Ascending aorta (tissue), 2 donors: ENCODE measurements at regions not wholly inside any gene's neighbourhood (a gene's known extent, or its start where the extent isn't known, plus 50 kb on each side); places are given as distances from the start of the nearest gene placed in this dataset.

Experiments
- DNase-seq, 2 donors: peaks; one replicate each; pipeline ENCODE4 v3.0.0-alpha.2; 2019; ENCODE audit warnings: low spot score in 2 of 2
- H3K27ac ChIP-seq, 2 donors: fragments of 200-600 bp; sonication (generic); one replicate each; pipeline ENCODE4 v1.5.1; 2016 to 2017; ENCODE audit warnings: mild to moderate bottlenecking in 1 of 2
- H3K27me3 ChIP-seq: fragments of 200-600 bp; sonication (generic); one replicate; pipeline ENCODE4 v1.5.1; 2017
- H3K36me3 ChIP-seq, 2 donors: fragments of 200-600 bp; sonication (generic); one replicate each; pipeline ENCODE4 v1.5.1; 2016
- H3K4me1 ChIP-seq, 2 donors: fragments of 200-600 bp; sonication (generic); one replicate each; pipeline ENCODE4 v1.5.1; 2016 to 2017; ENCODE audit warnings: mild to moderate bottlenecking in 1 of 2
- H3K4me3 ChIP-seq, 2 donors: fragments of 200-600 bp; sonication (generic); one replicate each; pipeline ENCODE4 v1.5.1; 2016 to 2017; ENCODE audit warnings: mild to moderate bottlenecking in 1 of 2
- H3K9me3 ChIP-seq, 2 donors: fragments of 200-600 bp; sonication (generic); one replicate each; pipeline ENCODE4 v1.5.1; 2016
- intact Hi-C: fragments of 100-400 bp; cut with DNase I; formaldehyde crosslinking; loops from one replicate; pipeline ENCODE4 v1.15.1; 2023
- TF ChIP-seq, protein P1 (sequence below), 3 experiments: fragments of 200-600 bp in 2 of 3; fragments of 450-650 bp in 1 of 3; sonication (generic) in 2 of 3; IDR thresholded peaks; one replicate each; pipeline ENCODE4 v1.5.1; 2016 to 2019; ENCODE audit warnings: antibody characterized with exemption in 3 of 3, mild to moderate bottlenecking in 1 of 3, moderate library complexity in 1 of 3

- H3K9me3 ChIP-seq, result no peaks in the 10 kb centered on the region
- H3K4me1 ChIP-seq, result no peaks in the 10 kb centered on the region
- H3K27ac ChIP-seq, result no peak overlapping the region
- intact Hi-C loops, result no loop called here
- TF ChIP-seq, protein P1, sequence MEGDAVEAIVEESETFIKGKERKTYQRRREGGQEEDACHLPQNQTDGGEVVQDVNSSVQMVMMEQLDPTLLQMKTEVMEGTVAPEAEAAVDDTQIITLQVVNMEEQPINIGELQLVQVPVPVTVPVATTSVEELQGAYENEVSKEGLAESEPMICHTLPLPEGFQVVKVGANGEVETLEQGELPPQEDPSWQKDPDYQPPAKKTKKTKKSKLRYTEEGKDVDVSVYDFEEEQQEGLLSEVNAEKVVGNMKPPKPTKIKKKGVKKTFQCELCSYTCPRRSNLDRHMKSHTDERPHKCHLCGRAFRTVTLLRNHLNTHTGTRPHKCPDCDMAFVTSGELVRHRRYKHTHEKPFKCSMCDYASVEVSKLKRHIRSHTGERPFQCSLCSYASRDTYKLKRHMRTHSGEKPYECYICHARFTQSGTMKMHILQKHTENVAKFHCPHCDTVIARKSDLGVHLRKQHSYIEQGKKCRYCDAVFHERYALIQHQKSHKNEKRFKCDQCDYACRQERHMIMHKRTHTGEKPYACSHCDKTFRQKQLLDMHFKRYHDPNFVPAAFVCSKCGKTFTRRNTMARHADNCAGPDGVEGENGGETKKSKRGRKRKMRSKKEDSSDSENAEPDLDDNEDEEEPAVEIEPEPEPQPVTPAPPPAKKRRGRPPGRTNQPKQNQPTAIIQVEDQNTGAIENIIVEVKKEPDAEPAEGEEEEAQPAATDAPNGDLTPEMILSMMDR (IDR thresholded peaks at IDR 0.05), result no peak
- DNase-seq, result no peak
- no peaks in the 10 kb centered on the region for H3K36me3 ChIP-seq
- H3K27me3 ChIP-seq, result no peaks in the 10 kb centered on the region
- no peak overlapping the region for H3K4me3 ChIP-seq
These were observed 557.5 kb downstream of the CAAP1 start for GRCh38 chr9:26335116-26335515.

DNA sequence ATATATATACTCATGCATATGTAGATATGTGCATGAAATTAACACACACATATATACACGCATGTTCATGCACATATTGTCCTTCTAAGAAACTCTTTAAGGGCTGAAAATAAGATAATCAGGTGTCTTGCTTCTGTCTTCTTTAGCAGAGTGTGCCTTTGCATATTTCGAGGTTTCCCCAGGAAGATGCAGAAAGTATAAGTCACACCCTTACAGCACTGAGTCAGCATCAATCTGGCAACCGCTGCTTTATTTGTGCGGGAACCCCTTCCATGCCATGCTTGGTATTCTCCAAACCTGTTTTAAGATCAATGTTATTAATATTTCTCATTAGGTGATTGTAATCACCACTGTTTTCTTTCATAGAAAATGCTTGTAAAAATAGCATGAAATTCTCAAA is 557.9 kb downstream of the CAAP1 start:
- H3K4me3 ChIP-seq, result no peak overlapping the region
- H3K27me3 ChIP-seq, result no peaks in the 10 kb centered on the region
- H3K27ac ChIP-seq, result no peak overlapping the region
- no peaks in the 10 kb centered on the region for H3K9me3 ChIP-seq
- no peaks in the 10 kb centered on the region for H3K4me1 ChIP-seq
- intact Hi-C loops, result no loop called here
- TF ChIP-seq, protein P1 (IDR thresholded peaks at IDR 0.05), result no peak
- DNase-seq, result no peak
- H3K36me3 ChIP-seq, result no peaks in the 10 kb centered on the region

GRCh38 chr9:26331223-26331622 is 561.4 kb downstream of the CAAP1 start:
- H3K36me3 ChIP-seq, result no peaks in the 10 kb centered on the region
- intact Hi-C loops, result no loop called here
- no peaks in the 10 kb centered on the region for H3K9me3 ChIP-seq
- H3K4me3 ChIP-seq, result no peak overlapping the region
- no peak overlapping the region for H3K27ac ChIP-seq
- no peaks in the 10 kb centered on the region for H3K4me1 ChIP-seq
- no peak for DNase-seq
- TF ChIP-seq, protein P1 (IDR thresholded peaks at IDR 0.05), result no peak
- no peaks in the 10 kb centered on the region for H3K27me3 ChIP-seq

GRCh38 chr9:26329974-26330373 is 562.6 kb downstream of the CAAP1 start:
- H3K9me3 ChIP-seq, result no peaks in the 10 kb centered on the region
- H3K4me1 ChIP-seq, result no peaks in the 10 kb centered on the region
- H3K27me3 ChIP-seq, result no peaks in the 10 kb centered on the region
- DNase-seq, result no peak
- no peak overlapping the region for H3K27ac ChIP-seq
- H3K4me3 ChIP-seq, result no peak overlapping the region
- no peaks in the 10 kb centered on the region for H3K36me3 ChIP-seq
- intact Hi-C loops, result no loop called here
- TF ChIP-seq, protein P1 (IDR thresholded peaks at IDR 0.05), result no peak

GRCh38 chr9:26326563-26326962 is 566.0 kb downstream of the CAAP1 start:
- intact Hi-C loops, result no loop called here
- TF ChIP-seq, protein P1 (IDR thresholded peaks at IDR 0.05), result peak in 2 of 3 experiments; percentile 74 to 76
- Histone ChIP-seq H3K27ac (no peak overlapping the region), H3K36me3 (no peaks in the 10 kb centered on the region), H3K9me3 (no peaks in the 10 kb centered on the region), H3K4me1 (no peaks in the 10 kb centered on the region), H3K4me3 (no peak overlapping the region), H3K27me3 (no peaks in the 10 kb centered on the region)
- no peak for DNase-seq

- H3K4me3 ChIP-seq, result no peak overlapping the region
- no peaks in the 10 kb centered on the region for H3K36me3 ChIP-seq
- no peak for DNase-seq
- TF ChIP-seq, protein P1 (IDR thresholded peaks at IDR 0.05), result no peak
- H3K27ac ChIP-seq, result no peak overlapping the region
- H3K9me3 ChIP-seq, result no peaks in the 10 kb centered on the region
- intact Hi-C loops, result no loop called here
- H3K4me1 ChIP-seq, result no peaks in the 10 kb centered on the region
- no peaks in the 10 kb centered on the region for H3K27me3 ChIP-seq
These were observed 567.2 kb downstream of the CAAP1 start for GRCh38 chr9:26325444-26325829.
